DMS79 treated with DMSO at 0.1 percent for 48 hours (cell line): ENCODE measurements at regions not wholly inside any gene's neighbourhood (a gene's known extent, or its start where the extent isn't known, plus 50 kb on each side); places are given as distances from the start of the nearest gene placed in this dataset.
"Not testable (repeated sequence)": the region's sequence is repeated elsewhere in the genome, so short reads cannot be mapped to it uniquely, and the experiment has no call there.

Source experiments
- DNase-seq: peaks from one replicate; lab custom pipeline; 2025; lab: John Stamatoyannopoulos, UW

GRCh38 chr10:33899578-33900531, 565.4 kb upstream of the NRP1 start:
- no peak for DNase-seq

- peak; percentile 77 for DNase-seq
Measured at GRCh38 chr10:33897291-33897752, 562.9 kb upstream of the NRP1 start.

- DNase-seq = no peak
Measured at GRCh38 chr10:33893506-33893905, 559.0 kb upstream of the NRP1 start.

- DNase-seq = no peak
Measured at GRCh38 chr10:33889371-33889770, 554.9 kb upstream of the NRP1 start.

GRCh38 chr10:33887188-33887587, 552.7 kb upstream of the NRP1 start:
- no peak for DNase-seq

GRCh38 chr10:33886299-33886698, 551.8 kb upstream of the NRP1 start:
- no peak for DNase-seq

GRCh38 chr10:33884604-33885003, 550.1 kb upstream of the NRP1 start:
- DNase-seq = no peak

GRCh38 chr10:33883881-33884280, 549.4 kb upstream of the NRP1 start:
- DNase-seq = no peak

- DNase-seq = no peak
Measured at GRCh38 chr10:33882996-33883395, 548.5 kb upstream of the NRP1 start.

- no peak for DNase-seq
Measured at GRCh38 chr10:33880291-33880690, 545.8 kb upstream of the NRP1 start.

GRCh38 chr10:33878238-33878786, 543.8 kb upstream of the NRP1 start:
- no peak for DNase-seq

- no peak for DNase-seq
Measured at GRCh38 chr10:33876584-33877400, 542.3 kb upstream of the NRP1 start.

GRCh38 chr10:33875924-33876583, 541.6 kb upstream of the NRP1 start:
- DNase-seq = no peak

GRCh38 chr10:33871061-33871956, 536.8 kb upstream of the NRP1 start:
- DNase-seq = no peak

GRCh38 chr10:33869481-33869880, 535.0 kb upstream of the NRP1 start:
- no peak for DNase-seq

GRCh38 chr10:33869028-33869427, 534.6 kb upstream of the NRP1 start:
- DNase-seq = no peak

GRCh38 chr10:33867199-33867789, 532.8 kb upstream of the NRP1 start:
- not testable (repeated sequence) for DNase-seq

GRCh38 chr10:33863352-33863751, 528.9 kb upstream of the NRP1 start:
- DNase-seq = no peak

GRCh38 chr10:33862536-33863105, 528.2 kb upstream of the NRP1 start:
- no peak for DNase-seq

- no peak for DNase-seq
Measured at GRCh38 chr10:33861833-33862232, 527.4 kb upstream of the NRP1 start.
